ENCODE measurements at regions not wholly inside any gene's neighbourhood (a gene's known extent, or its start where the extent isn't known, plus 50 kb on each side); places are given as distances from the start of the nearest gene placed in this dataset.

DNA sequence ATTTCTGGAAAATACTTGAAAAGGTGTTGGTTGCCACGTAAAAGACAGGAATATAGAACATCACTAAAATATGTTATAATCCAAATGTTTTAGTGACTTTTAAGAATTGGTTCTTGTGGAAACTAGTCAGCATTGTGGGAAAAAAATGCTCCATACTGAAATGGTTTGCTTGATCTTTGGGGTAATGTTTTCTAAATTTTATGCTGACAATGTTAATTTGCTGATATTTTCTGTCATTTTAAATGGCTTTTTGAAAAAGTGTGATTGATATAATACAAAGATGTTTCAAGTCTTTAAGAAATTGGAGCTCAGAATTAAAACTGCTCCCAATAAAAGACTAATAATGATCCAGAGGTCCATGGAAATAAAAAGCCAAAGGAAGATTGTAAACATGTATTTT lies 610.9 kb downstream of the ADGRL2 start:
- H3K9me3 ChIP-seq (ENCODE audit: control insufficient read depth, low read depth, low read length) = no peaks in the 10 kb centered on the region
- no peak overlapping the region for H3K4me3 ChIP-seq (ENCODE audit: low read length)
- no peaks in the 10 kb centered on the region for H3K36me3 ChIP-seq (ENCODE audit: control insufficient read depth, low read depth, low read length)
- no peaks in the 10 kb centered on the region for H3K4me1 ChIP-seq (ENCODE audit: control insufficient read depth, low read depth, low read length)
- no peak overlapping the region for H3K27ac ChIP-seq (ENCODE audit: low read length)
- H3K27me3 ChIP-seq (ENCODE audit: control insufficient read depth, insufficient read depth, low read length) = no peaks in the 10 kb centered on the region
- H3K9ac ChIP-seq (ENCODE audit: low read length) = no peak overlapping the region

- Histone ChIP-seq H3K27me3 (ENCODE audit: control insufficient read depth, insufficient read depth, low read length) (no peaks in the 10 kb centered on the region), H3K4me1 (ENCODE audit: control insufficient read depth, low read depth, low read length) (no peaks in the 10 kb centered on the region), H3K36me3 (ENCODE audit: control insufficient read depth, low read depth, low read length) (no peaks in the 10 kb centered on the region), H3K4me3 (ENCODE audit: low read length) (no peak overlapping the region), H3K9ac (ENCODE audit: low read length) (no peak overlapping the region), H3K9me3 (ENCODE audit: control insufficient read depth, low read depth, low read length) (no peaks in the 10 kb centered on the region), H3K27ac (ENCODE audit: low read length) (no peak overlapping the region)
Observed at GRCh38 chr1:82405333-82405732, 604.6 kb downstream of the ADGRL2 start.

DNA sequence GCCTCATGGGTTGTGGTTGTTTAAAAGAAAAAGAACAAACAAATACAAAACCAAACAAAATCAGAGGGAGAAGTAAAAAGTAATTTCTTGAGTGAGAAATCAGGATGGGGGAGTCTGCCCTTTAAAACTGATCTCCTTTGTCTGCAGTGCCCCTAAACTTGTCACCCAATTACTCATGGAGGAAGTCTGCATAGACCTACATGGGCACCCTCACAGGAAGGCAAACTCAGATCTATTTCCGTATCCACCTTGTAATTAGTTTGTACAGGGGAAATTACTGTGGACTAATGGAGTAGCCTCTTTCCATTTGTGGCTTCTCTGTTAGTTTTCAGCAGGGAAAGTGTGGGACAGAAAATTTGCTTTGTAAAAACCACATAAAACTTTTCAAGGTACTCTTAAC lies 600.4 kb downstream of the ADGRL2 start:
- Histone ChIP-seq H3K4me3 (ENCODE audit: low read length) (no peak overlapping the region), H3K4me1 (ENCODE audit: control insufficient read depth, low read depth, low read length) (no peaks in the 10 kb centered on the region), H3K9me3 (ENCODE audit: control insufficient read depth, low read depth, low read length) (no peaks in the 10 kb centered on the region), H3K27me3 (ENCODE audit: control insufficient read depth, insufficient read depth, low read length) (no peaks in the 10 kb centered on the region), H3K9ac (ENCODE audit: low read length) (no peak overlapping the region), H3K36me3 (ENCODE audit: control insufficient read depth, low read depth, low read length) (no peaks in the 10 kb centered on the region), H3K27ac (ENCODE audit: low read length) (no peak overlapping the region)

- H3K4me1 ChIP-seq (ENCODE audit: control insufficient read depth, low read depth, low read length) = no peaks in the 10 kb centered on the region
- no peak overlapping the region for H3K27ac ChIP-seq (ENCODE audit: low read length)
- H3K9ac ChIP-seq (ENCODE audit: low read length) = no peak overlapping the region
- H3K36me3 ChIP-seq (ENCODE audit: control insufficient read depth, low read depth, low read length) = no peaks in the 10 kb centered on the region
- no peak overlapping the region for H3K4me3 ChIP-seq (ENCODE audit: low read length)
- H3K27me3 ChIP-seq (ENCODE audit: control insufficient read depth, insufficient read depth, low read length) = no peaks in the 10 kb centered on the region
- no peaks in the 10 kb centered on the region for H3K9me3 ChIP-seq (ENCODE audit: control insufficient read depth, low read depth, low read length)
Observed at GRCh38 chr1:82400521-82400920, 599.8 kb downstream of the ADGRL2 start.

- Histone ChIP-seq H3K9ac (ENCODE audit: low read length) (no peak overlapping the region), H3K27me3 (ENCODE audit: control insufficient read depth, insufficient read depth, low read length) (no peaks in the 10 kb centered on the region), H3K27ac (ENCODE audit: low read length) (no peak overlapping the region), H3K4me3 (ENCODE audit: low read length) (no peak overlapping the region), H3K4me1 (ENCODE audit: control insufficient read depth, low read depth, low read length) (no peaks in the 10 kb centered on the region), H3K9me3 (ENCODE audit: control insufficient read depth, low read depth, low read length) (no peaks in the 10 kb centered on the region), H3K36me3 (ENCODE audit: control insufficient read depth, low read depth, low read length) (no peaks in the 10 kb centered on the region)
Observed at GRCh38 chr1:82399093-82399492, 598.4 kb downstream of the ADGRL2 start.

DNA sequence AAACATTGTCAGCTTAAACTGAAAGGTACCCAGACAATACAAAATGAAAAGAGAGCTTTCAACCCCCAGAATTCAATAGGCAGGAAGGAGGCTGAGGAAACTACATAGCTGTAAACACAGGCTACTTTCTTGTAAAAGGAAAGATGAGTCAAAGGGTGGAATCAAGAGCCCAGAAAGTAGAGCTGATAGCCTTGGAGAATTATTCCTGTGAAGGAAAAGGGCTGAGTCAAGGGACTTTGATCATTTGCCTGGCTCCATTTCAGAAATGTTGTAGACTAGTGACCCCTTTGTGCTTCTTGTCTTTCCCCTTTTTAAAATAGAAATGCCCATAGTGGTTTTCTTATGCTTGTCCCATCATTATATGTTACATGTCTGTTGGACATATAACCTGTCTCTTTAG lies 597.6 kb downstream of the ADGRL2 start:
- Histone ChIP-seq H3K9me3 (ENCODE audit: control insufficient read depth, low read depth, low read length) (no peaks in the 10 kb centered on the region), H3K27ac (ENCODE audit: low read length) (no peak overlapping the region), H3K27me3 (ENCODE audit: control insufficient read depth, insufficient read depth, low read length) (no peaks in the 10 kb centered on the region), H3K4me3 (ENCODE audit: low read length) (no peak overlapping the region), H3K36me3 (ENCODE audit: control insufficient read depth, low read depth, low read length) (no peaks in the 10 kb centered on the region), H3K4me1 (ENCODE audit: control insufficient read depth, low read depth, low read length) (no peaks in the 10 kb centered on the region), H3K9ac (ENCODE audit: low read length) (no peak overlapping the region)

- H3K36me3 ChIP-seq (ENCODE audit: control insufficient read depth, low read depth, low read length) = no peaks in the 10 kb centered on the region
- H3K9ac ChIP-seq (ENCODE audit: low read length) = no peak overlapping the region
- no peak overlapping the region for H3K4me3 ChIP-seq (ENCODE audit: low read length)
- peaks cover 4% of the 10 kb centered on the region for H3K4me1 ChIP-seq (ENCODE audit: control insufficient read depth, low read depth, low read length)
- H3K27ac ChIP-seq (ENCODE audit: low read length) = no peak overlapping the region
- no peaks in the 10 kb centered on the region for H3K9me3 ChIP-seq (ENCODE audit: control insufficient read depth, low read depth, low read length)
- no peaks in the 10 kb centered on the region for H3K27me3 ChIP-seq (ENCODE audit: control insufficient read depth, insufficient read depth, low read length)
Observed at GRCh38 chr1:82395440-82395839, 594.7 kb downstream of the ADGRL2 start.

DNA sequence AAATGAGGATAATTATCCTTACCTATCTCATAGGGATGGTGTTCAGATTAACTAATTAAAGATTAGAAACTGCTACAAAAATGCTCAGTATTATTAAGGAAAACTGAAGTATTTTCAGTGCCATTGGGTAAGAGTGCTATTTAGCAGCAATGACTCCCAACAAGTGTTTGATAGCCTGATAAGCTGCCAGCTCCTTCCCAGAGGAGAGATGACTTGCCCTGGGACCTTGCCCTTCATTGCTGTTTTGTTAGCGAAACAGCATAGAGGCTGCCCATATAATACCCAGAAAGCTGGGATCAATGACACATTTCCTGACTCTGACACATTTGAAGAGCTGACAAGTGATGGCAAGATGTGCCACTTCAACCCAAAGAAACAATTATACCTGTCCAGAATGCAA lies 592.2 kb downstream of the ADGRL2 start:
- H3K4me1 ChIP-seq (ENCODE audit: control insufficient read depth, low read depth, low read length) = peaks cover 4% of the 10 kb centered on the region
- no peaks in the 10 kb centered on the region for H3K27me3 ChIP-seq (ENCODE audit: control insufficient read depth, insufficient read depth, low read length)
- no peak overlapping the region for H3K27ac ChIP-seq (ENCODE audit: low read length)
- H3K4me3 ChIP-seq (ENCODE audit: low read length) = no peak overlapping the region
- no peaks in the 10 kb centered on the region for H3K36me3 ChIP-seq (ENCODE audit: control insufficient read depth, low read depth, low read length)
- H3K9ac ChIP-seq (ENCODE audit: low read length) = no peak overlapping the region
- no peaks in the 10 kb centered on the region for H3K9me3 ChIP-seq (ENCODE audit: control insufficient read depth, low read depth, low read length)

GRCh38 chr1:82392513-82392912 lies 591.8 kb downstream of the ADGRL2 start:
- H3K27me3 ChIP-seq (ENCODE audit: control insufficient read depth, insufficient read depth, low read length) = no peaks in the 10 kb centered on the region
- H3K9me3 ChIP-seq (ENCODE audit: control insufficient read depth, low read depth, low read length) = no peaks in the 10 kb centered on the region
- no peak overlapping the region for H3K9ac ChIP-seq (ENCODE audit: low read length)
- H3K27ac ChIP-seq (ENCODE audit: low read length) = no peak overlapping the region
- no peak overlapping the region for H3K4me3 ChIP-seq (ENCODE audit: low read length)
- no peaks in the 10 kb centered on the region for H3K36me3 ChIP-seq (ENCODE audit: control insufficient read depth, low read depth, low read length)
- peaks cover 4% of the 10 kb centered on the region for H3K4me1 ChIP-seq (ENCODE audit: control insufficient read depth, low read depth, low read length)

DNA sequence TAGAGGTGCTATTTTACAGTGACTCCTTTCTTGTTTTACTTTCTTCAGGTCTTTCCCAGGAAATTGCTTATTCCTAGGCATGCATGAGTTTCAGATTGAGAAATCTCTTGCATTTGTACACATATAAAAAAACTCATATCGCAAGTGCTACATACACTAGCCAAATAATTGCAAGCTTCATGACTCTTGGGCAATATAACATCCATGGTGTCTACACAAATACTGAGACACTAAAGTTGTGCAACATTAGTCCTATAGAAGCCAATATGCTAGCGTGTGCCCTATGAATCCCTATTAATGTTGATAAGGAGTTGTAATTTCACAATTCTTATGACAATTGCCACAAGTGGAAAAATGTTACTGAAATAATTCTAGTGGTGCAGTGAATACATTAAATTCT lies 591.0 kb downstream of the ADGRL2 start:
- H3K36me3 ChIP-seq (ENCODE audit: control insufficient read depth, low read depth, low read length) = no peaks in the 10 kb centered on the region
- H3K4me3 ChIP-seq (ENCODE audit: low read length) = no peak overlapping the region
- no peaks in the 10 kb centered on the region for H3K9me3 ChIP-seq (ENCODE audit: control insufficient read depth, low read depth, low read length)
- no peak overlapping the region for H3K27ac ChIP-seq (ENCODE audit: low read length)
- no peaks in the 10 kb centered on the region for H3K27me3 ChIP-seq (ENCODE audit: control insufficient read depth, insufficient read depth, low read length)
- H3K9ac ChIP-seq (ENCODE audit: low read length) = no peak overlapping the region
- H3K4me1 ChIP-seq (ENCODE audit: control insufficient read depth, low read depth, low read length) = peaks cover 4% of the 10 kb centered on the region

- Histone ChIP-seq H3K36me3 (ENCODE audit: control insufficient read depth, low read depth, low read length) (no peaks in the 10 kb centered on the region), H3K4me1 (ENCODE audit: control insufficient read depth, low read depth, low read length) (peaks cover 4% of the 10 kb centered on the region), H3K27ac (ENCODE audit: low read length) (no peak overlapping the region), H3K9me3 (ENCODE audit: control insufficient read depth, low read depth, low read length) (no peaks in the 10 kb centered on the region), H3K27me3 (ENCODE audit: control insufficient read depth, insufficient read depth, low read length) (no peaks in the 10 kb centered on the region), H3K9ac (ENCODE audit: low read length) (no peak overlapping the region), H3K4me3 (ENCODE audit: low read length) (no peak overlapping the region)
Observed at GRCh38 chr1:82390627-82391026, 589.9 kb downstream of the ADGRL2 start.

DNA sequence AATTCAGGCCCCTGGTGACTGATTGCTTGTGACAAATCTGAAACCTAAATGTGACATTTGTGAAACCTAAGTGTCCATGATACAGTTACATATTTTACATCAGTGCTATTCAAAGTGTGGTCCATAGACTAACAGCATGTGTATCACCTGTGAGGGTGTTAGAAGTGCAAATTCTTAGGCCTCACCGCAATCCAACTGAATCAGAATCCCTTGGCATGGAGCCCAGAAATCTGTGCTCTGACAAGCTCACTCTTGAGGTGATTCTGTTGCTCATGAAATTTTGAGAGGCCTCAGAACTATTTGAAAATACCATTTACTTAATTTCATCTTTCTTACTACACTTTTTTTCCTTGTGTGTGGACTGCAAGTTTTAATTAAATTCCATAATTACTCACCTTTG lies 587.9 kb downstream of the ADGRL2 start:
- Histone ChIP-seq H3K27me3 (ENCODE audit: control insufficient read depth, insufficient read depth, low read length) (no peaks in the 10 kb centered on the region), H3K36me3 (ENCODE audit: control insufficient read depth, low read depth, low read length) (no peaks in the 10 kb centered on the region), H3K9ac (ENCODE audit: low read length) (no peak overlapping the region), H3K4me1 (ENCODE audit: control insufficient read depth, low read depth, low read length) (peaks cover 4% of the 10 kb centered on the region), H3K4me3 (ENCODE audit: low read length) (no peak overlapping the region), H3K9me3 (ENCODE audit: control insufficient read depth, low read depth, low read length) (no peaks in the 10 kb centered on the region), H3K27ac (ENCODE audit: low read length) (no peak overlapping the region)

GRCh38 chr1:82387012-82387366 lies 586.3 kb downstream of the ADGRL2 start:
- no peaks in the 10 kb centered on the region for H3K36me3 ChIP-seq (ENCODE audit: control insufficient read depth, low read depth, low read length)
- peaks cover 4% of the 10 kb centered on the region for H3K4me1 ChIP-seq (ENCODE audit: control insufficient read depth, low read depth, low read length)
- no peaks in the 10 kb centered on the region for H3K9me3 ChIP-seq (ENCODE audit: control insufficient read depth, low read depth, low read length)
- no peak overlapping the region for H3K27ac ChIP-seq (ENCODE audit: low read length)
- H3K9ac ChIP-seq (ENCODE audit: low read length) = no peak overlapping the region
- H3K27me3 ChIP-seq (ENCODE audit: control insufficient read depth, insufficient read depth, low read length) = no peaks in the 10 kb centered on the region
- H3K4me3 ChIP-seq (ENCODE audit: low read length) = no peak overlapping the region
